T-helper 1 cell (primary cell): ENCODE measurements at regions not wholly inside any gene's neighbourhood (a gene's known extent, or its start where the extent isn't known, plus 50 kb on each side); places are given as distances from the start of the nearest gene placed in this dataset.
"Not testable (repeated sequence)": the region's sequence is repeated elsewhere in the genome, so short reads cannot be mapped to it uniquely, and the experiment has no call there.

Experiments
- DNase-seq, 5 donors: peaks; one replicate each; pipeline ENCODE4 v3.0.0-alpha.2; 2012 to 2020

- DNase-seq: no peak
Measured at GRCh38 chr4:165779950-165780670, 92.9 kb upstream of the TLL1 start.

GRCh38 chr4:165780735-165781134 lies 92.3 kb upstream of the TLL1 start:
- DNase-seq: no peak

DNA sequence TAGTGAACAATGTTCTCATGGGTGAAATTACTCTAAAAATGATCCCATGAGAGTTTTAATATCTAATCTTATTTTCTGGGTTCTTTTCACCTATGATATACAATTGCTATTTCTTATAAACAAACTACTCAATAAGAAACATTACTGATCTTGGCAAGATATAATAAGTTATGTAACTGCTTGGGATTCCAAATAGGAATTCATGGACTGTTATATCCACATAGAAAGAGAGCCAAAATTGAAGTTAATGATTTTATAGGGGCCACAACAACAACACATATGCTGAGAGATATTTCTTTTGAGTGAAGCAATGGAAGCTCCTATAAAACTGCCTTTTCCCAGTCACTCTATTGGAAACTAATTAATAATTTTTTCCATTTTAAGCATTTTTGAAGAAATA lies 90.4 kb upstream of the TLL1 start:
- no peak for DNase-seq

DNA sequence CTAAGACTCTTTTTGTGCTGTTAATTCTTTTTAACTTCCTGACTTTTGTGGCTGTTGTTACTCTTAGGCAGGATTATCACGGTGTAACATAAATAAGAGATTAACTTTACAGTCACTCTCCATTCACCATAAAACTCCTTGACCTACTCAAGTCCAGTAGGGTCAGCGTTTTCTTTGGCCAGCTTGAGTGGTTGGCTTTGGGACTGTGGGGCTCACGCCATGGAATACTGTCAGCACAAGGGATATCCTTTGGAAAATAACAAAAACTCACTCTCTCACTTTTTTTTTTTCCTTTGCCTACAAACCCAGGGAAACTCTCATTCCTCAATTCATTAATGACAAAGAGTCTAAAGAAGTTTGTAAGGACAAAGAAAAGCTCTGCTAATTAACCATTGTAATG lies 89.4 kb upstream of the TLL1 start:
- DNase-seq: no peak

GRCh38 chr4:165784672-165785071 lies 88.4 kb upstream of the TLL1 start:
- no peak for DNase-seq

DNA sequence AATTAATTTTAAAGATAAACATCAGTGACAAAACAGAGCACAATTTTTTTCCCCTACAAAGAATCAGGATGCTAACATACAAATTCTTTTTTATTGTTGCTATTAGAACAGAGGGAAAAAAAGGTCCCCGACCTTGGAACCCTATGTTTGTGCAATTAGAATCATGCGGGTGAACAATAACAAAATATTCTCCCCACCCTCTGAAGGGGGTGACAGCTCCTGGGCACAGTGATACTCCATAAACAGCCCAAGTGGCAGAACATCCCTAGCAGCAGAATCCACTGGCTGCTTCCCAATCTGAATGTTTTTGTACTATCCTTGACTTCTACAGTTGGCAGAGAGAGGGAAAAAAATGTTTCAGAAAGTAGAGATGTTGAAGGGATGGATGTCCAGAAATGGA lies 87.7 kb upstream of the TLL1 start:
- no peak for DNase-seq

DNA sequence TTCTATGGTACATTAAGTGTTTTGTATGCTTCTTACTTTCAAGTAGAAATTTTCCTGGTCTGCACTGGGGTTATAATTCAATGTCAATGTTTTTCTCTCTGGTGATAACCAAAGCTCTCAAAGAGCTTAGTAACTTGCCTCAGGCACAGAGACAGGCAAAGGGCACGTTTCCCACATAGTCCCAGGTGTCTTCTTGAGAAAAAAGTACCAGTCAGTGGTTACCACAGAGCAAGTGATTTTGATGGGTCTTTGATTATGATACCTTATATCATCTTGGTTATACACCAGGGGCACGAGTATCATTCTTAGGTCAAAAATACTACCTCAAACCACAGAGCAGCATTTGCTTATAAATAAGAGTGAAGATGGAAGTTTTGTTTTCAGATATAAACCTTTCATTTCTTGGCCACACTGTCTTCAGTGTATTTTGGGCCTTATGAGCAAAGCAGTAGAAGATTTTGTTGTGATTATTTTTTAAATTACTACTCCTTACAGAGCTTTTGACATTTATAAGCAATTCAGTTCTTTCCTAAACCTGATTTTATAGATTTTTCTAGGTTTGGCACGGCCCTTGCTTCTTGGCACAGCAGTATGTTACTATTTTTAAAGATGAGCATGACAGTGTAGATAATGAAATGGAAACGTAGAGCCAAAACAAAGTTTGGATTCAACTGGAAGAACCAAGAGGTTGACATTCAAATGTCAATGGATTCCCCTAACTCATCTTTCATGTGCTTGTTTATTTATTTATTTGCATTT lies 85.3 kb upstream of the TLL1 start:
- no peak for DNase-seq

GRCh38 chr4:165788686-165789463 lies 84.2 kb upstream of the TLL1 start:
- no peak for DNase-seq

DNA sequence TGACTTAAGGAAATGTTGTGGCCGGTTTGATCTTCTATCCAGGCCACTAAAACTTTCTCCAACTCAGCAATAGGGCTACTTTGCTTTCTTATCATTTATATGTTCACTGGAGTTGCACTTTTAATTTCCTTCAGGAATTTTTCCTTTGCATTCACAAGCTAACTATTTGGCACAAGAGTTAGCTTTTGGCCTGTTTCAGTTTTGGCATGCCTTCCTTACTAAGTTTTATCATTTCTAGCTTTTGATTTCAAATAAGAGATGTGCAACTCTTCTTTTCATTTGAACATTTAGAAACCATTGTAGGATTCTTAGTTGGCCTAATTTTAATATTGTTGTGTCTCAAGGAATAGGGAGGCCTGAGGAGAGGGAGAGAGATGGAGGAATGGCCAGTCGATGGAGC lies 79.8 kb upstream of the TLL1 start:
- no peak for DNase-seq

DNA sequence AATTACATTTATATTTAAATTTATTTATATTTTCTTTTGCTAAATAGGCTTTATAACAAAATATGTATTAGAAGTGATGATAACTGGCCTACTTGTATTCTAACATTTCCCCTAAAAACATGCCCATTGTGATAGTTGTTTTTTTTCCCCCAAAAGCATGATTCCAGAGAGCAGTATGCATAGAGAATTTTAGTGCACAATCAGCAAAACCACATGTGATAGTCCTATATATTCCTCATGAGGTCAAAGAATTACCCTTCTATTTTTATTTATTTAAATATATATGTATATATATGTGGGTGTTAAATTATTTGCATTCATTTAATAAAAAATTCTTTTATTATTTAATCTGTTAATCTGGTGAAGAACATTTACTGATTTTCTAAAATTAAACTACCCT lies 78.2 kb upstream of the TLL1 start:
- DNase-seq: no peak

DNA sequence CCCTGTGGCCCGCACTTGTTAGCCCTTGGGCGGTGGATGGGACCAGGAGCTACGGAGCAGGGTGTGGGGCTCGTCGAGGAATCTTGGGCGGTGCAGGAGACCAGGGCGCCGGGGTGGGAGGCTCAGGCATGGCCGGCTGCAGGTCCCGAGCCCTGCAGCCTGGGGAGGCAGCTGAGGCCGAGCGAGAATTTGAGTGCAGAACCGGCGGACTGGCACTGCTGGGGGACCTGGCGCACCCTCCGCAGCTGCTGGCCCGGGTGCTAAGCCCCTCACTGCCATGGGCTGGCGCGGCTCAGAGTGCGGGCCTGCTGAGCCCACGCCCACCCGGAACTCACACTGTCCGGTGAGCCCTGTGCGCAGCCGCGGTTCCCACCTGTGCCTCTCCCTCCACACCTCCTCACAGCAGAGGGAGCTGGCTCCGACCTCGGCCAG lies 73.6 kb upstream of the TLL1 start:
- DNase-seq: no peak

GRCh38 chr4:165802452-165802851 lies 70.6 kb upstream of the TLL1 start:
- DNase-seq: no peak

DNA sequence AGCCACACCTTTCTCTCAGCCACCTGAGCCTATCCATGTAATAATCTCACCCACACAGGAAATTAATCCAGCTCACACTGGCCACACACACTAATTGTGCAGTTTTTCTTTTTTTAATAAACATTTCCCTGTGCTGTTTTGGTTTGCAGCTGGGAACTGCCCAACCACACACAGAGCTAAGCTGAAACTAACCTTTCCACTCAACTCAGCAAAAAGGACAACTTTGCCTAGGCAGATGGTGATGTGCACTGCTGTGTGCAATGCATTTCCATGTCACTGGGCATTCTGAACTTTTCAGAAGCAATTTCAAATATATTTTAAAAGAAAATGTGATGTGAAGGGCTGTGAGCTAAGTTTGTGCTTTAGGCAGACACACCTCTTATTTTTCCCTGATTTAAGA lies 70.0 kb upstream of the TLL1 start:
- no peak for DNase-seq

- no peak for DNase-seq
Measured at GRCh38 chr4:165805406-165805805, 67.6 kb upstream of the TLL1 start.

DNA sequence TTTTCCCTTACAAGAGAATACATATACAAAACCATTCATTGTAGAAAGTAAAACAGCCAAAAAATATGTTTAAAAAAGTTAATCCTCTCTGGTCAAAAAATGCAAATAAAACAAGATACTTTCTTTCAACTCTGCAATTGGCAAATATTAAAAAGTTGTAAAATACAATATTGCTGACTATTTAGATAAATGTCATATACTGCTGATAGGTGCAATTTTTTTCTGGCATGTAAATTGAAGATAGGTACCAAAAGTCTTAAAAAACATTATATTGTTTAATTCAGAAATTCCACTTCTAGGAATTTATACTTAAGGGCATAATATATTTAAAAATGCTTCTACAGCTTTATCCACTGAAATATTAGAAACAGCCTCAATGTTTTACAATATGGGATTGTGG lies 66.4 kb upstream of the TLL1 start:
- DNase-seq: no peak

DNA sequence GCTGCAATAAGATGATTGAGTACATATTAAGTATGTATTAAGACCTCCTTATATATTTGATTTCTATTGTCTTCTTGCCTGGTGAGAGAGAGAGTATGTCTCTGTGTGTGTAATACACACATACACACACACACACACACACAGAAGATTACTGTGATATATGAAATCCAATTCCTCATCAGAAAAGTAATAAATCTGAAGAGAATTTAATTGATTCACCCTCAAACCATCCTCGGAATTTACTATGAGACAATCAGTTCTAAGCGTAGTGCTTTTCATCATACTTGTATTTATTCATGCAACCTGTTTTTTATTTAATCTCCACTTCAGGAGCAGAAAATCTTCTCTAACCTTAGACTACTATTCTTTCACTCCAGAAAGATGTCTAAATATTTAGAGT lies 62.3 kb upstream of the TLL1 start:
- no peak for DNase-seq

- no peak for DNase-seq
Measured at GRCh38 chr4:165813606-165814005, 59.4 kb upstream of the TLL1 start.

GRCh38 chr4:165814256-165815020 lies 58.6 kb upstream of the TLL1 start:
- no peak for DNase-seq

GRCh38 chr4:165819126-165819525 lies 53.9 kb upstream of the TLL1 start:
- not testable (repeated sequence) for DNase-seq
